ENCODE measurements at regions not wholly inside any gene's neighbourhood (a gene's known extent, or its start where the extent isn't known, plus 50 kb on each side); places are given as distances from the start of the nearest gene placed in this dataset.

- H3K36me3 ChIP-seq (ENCODE audit: control insufficient read depth, insufficient read depth, low read length), result no peaks in the 10 kb centered on the region
- no peak overlapping the region for H3K4me3 ChIP-seq (ENCODE audit: low read depth, low read length)
- no peaks in the 10 kb centered on the region for H3K27me3 ChIP-seq (ENCODE audit: control insufficient read depth, insufficient read depth, low read length)
- H3K9ac ChIP-seq (ENCODE audit: low read depth, low read length), result no peak overlapping the region
- no peaks in the 10 kb centered on the region for H3K4me1 ChIP-seq (ENCODE audit: control insufficient read depth, insufficient read depth, low read length)
- no peaks in the 10 kb centered on the region for H3K9me3 ChIP-seq (ENCODE audit: control insufficient read depth, insufficient read depth, low read length)
These were observed 290.7 kb downstream of the ADRA2A start for GRCh38 chr10:111367531-111367930.

DNA sequence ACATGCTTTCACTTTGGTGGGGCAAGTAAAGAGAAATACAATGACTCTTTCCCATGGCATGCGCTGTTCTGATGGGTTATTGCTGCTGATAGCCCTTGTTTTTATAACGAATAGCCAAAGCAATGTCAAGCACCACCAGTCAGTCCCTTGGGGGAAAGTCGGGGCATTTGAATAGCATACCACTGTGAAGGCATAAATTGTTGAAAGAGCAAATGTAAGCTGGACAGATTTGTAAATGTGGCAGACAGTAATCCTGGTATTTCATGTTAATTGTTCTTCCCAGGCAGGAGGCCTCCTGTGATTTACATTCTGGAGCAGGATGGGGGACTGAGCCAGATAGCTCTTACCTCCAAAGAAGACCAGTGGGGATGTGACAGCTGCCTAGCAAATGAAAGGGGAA, 293.3 kb downstream of the ADRA2A start:
- H3K27me3 ChIP-seq (ENCODE audit: control insufficient read depth, insufficient read depth, low read length), result no peaks in the 10 kb centered on the region
- H3K4me1 ChIP-seq (ENCODE audit: control insufficient read depth, insufficient read depth, low read length), result no peaks in the 10 kb centered on the region
- no peak overlapping the region for H3K4me3 ChIP-seq (ENCODE audit: low read depth, low read length)
- H3K36me3 ChIP-seq (ENCODE audit: control insufficient read depth, insufficient read depth, low read length), result no peaks in the 10 kb centered on the region
- H3K9me3 ChIP-seq (ENCODE audit: control insufficient read depth, insufficient read depth, low read length), result no peaks in the 10 kb centered on the region
- no peak overlapping the region for H3K9ac ChIP-seq (ENCODE audit: low read depth, low read length)

- H3K36me3 ChIP-seq (ENCODE audit: control insufficient read depth, insufficient read depth, low read length), result no peaks in the 10 kb centered on the region
- no peaks in the 10 kb centered on the region for H3K4me1 ChIP-seq (ENCODE audit: control insufficient read depth, insufficient read depth, low read length)
- no peaks in the 10 kb centered on the region for H3K27me3 ChIP-seq (ENCODE audit: control insufficient read depth, insufficient read depth, low read length)
- H3K4me3 ChIP-seq (ENCODE audit: low read depth, low read length), result no peak overlapping the region
- no peaks in the 10 kb centered on the region for H3K9me3 ChIP-seq (ENCODE audit: control insufficient read depth, insufficient read depth, low read length)
- H3K9ac ChIP-seq (ENCODE audit: low read depth, low read length), result no peak overlapping the region
These were observed 296.9 kb downstream of the ADRA2A start for GRCh38 chr10:111373696-111374095.

DNA sequence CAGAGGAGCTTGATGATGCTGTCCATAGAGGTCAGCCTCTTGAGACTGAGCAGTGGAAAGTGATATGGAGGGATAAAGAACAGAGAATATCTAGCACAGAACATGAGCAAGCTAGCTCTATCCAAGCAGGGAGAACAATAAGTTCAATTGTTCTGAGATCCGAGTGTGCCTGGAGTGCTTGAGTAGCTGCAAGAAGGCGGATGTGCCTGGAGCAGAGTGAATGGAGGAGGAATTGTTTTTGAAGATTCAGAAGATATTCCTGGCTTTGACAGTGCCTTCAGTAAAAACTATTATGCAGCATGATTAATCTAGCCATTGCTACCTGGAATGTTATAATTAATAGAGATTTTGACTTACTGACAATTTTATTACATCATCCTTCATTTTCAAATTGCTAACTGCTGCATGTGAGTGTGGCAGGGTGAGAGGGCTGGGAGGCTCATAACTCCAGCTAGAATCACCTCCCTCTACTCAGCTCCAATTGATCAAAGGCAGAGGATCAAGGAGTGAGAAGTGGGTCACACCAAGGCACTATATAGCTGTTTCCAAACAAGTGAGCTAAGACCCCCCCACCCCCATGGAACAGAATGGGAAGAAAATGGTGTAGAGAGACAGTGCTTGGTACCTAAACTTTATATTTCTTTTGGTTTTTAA, 302.8 kb downstream of the ADRA2A start:
- H3K4me1 ChIP-seq (ENCODE audit: control insufficient read depth, insufficient read depth, low read length), result no peaks in the 10 kb centered on the region
- H3K36me3 ChIP-seq (ENCODE audit: control insufficient read depth, insufficient read depth, low read length), result no peaks in the 10 kb centered on the region
- no peaks in the 10 kb centered on the region for H3K9me3 ChIP-seq (ENCODE audit: control insufficient read depth, insufficient read depth, low read length)
- no peak overlapping the region for H3K9ac ChIP-seq (ENCODE audit: low read depth, low read length)
- H3K4me3 ChIP-seq (ENCODE audit: low read depth, low read length), result no peak overlapping the region
- no peaks in the 10 kb centered on the region for H3K27me3 ChIP-seq (ENCODE audit: control insufficient read depth, insufficient read depth, low read length)

DNA sequence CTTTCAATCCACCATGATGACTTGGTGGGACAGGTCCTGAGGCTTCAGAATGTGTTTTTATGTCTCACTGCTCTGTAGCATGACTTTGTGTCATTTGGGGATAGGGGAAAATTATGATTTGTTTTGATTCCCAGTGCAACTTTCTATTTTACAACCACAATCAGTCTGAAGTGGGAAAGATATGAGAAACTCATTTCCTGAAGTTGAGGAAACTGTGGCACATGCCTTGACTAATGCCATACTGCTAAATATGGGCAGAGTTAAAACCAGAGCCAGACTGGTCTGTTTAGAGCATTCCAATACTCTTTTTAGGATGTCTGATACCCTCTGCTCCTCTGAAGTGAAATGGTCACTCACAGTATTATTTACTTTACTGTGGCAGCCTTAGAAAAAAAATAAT, 307.7 kb downstream of the ADRA2A start:
- Histone ChIP-seq H3K27me3 (ENCODE audit: control insufficient read depth, insufficient read depth, low read length) (no peaks in the 10 kb centered on the region), H3K36me3 (ENCODE audit: control insufficient read depth, insufficient read depth, low read length) (no peaks in the 10 kb centered on the region), H3K4me3 (ENCODE audit: low read depth, low read length) (no peak overlapping the region), H3K9me3 (ENCODE audit: control insufficient read depth, insufficient read depth, low read length) (no peaks in the 10 kb centered on the region), H3K9ac (ENCODE audit: low read depth, low read length) (no peak overlapping the region), H3K4me1 (ENCODE audit: control insufficient read depth, insufficient read depth, low read length) (no peaks in the 10 kb centered on the region)

- H3K27me3 ChIP-seq (ENCODE audit: control insufficient read depth, insufficient read depth, low read length), result no peaks in the 10 kb centered on the region
- no peaks in the 10 kb centered on the region for H3K4me1 ChIP-seq (ENCODE audit: control insufficient read depth, insufficient read depth, low read length)
- no peaks in the 10 kb centered on the region for H3K36me3 ChIP-seq (ENCODE audit: control insufficient read depth, insufficient read depth, low read length)
- H3K9ac ChIP-seq (ENCODE audit: low read depth, low read length), result no peak overlapping the region
- H3K9me3 ChIP-seq (ENCODE audit: control insufficient read depth, insufficient read depth, low read length), result no peaks in the 10 kb centered on the region
- no peak overlapping the region for H3K4me3 ChIP-seq (ENCODE audit: low read depth, low read length)
These were observed 314.2 kb downstream of the ADRA2A start for GRCh38 chr10:111390813-111391563.

DNA sequence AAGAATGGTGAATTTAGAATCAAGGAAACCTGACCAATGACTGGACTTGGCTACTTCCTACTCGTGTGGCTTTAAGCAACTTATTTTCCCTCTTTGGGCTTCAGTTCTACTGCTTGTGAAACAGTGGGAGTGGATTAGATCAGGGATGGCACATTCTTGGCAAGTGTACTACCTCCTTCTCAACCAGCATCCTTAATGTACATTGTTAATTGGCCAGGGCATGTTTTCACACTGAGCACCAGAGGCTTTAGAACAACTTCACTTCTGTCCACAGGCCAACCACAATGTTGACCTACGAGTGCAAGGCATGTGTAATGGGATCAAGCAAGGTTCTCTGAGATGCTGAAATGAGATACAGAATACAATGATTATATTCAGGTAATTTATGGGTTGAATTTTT, 315.3 kb downstream of the ADRA2A start:
- H3K9ac ChIP-seq (ENCODE audit: low read depth, low read length), result no peak overlapping the region
- H3K9me3 ChIP-seq (ENCODE audit: control insufficient read depth, insufficient read depth, low read length), result no peaks in the 10 kb centered on the region
- no peaks in the 10 kb centered on the region for H3K27me3 ChIP-seq (ENCODE audit: control insufficient read depth, insufficient read depth, low read length)
- no peaks in the 10 kb centered on the region for H3K4me1 ChIP-seq (ENCODE audit: control insufficient read depth, insufficient read depth, low read length)
- H3K36me3 ChIP-seq (ENCODE audit: control insufficient read depth, insufficient read depth, low read length), result no peaks in the 10 kb centered on the region
- no peak overlapping the region for H3K4me3 ChIP-seq (ENCODE audit: low read depth, low read length)

DNA sequence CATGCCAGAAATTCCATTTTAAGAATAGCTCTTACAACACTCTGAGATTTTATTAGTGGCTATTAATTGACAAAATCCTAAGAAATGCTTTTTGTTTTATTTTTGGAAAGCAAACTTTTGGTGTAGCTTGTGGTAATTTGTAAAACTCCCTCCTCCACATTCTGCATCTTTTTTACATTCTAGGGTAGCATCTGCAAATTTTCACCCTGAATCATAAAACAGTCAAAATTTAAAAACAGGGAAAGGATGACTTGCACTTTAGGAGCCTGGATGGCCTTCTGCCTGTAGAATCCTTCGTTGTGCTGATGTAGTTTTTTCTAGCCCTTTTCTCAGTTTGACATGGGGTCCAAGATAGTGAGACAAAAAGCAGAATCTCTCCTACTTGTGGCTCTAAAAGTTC, 316.1 kb downstream of the ADRA2A start:
- Histone ChIP-seq H3K9ac (ENCODE audit: low read depth, low read length) (no peak overlapping the region), H3K4me3 (ENCODE audit: low read depth, low read length) (no peak overlapping the region)

DNA sequence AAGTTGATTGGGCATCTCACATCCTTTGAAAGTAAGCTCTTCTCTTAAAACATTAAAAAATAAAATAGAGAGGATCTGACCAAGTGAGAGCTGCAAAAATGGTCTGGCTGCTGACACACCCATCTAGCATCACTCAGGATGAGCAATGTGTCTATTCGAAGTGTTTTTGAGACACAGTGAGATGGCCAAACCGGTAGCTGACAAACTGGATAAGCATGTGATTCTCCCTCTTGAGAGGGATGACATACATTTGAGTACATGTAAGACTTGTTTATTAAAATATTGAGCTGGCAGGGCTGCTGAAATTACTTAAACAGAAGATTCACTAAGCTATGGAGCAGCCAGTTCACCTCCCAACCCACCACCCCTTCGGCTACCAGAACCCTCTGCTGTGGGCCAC, 333.9 kb downstream of the ADRA2A start:
- no peak overlapping the region for H3K9ac ChIP-seq (ENCODE audit: low read depth, low read length)
- H3K27me3 ChIP-seq (ENCODE audit: control insufficient read depth, insufficient read depth, low read length), result no peaks in the 10 kb centered on the region
- H3K4me1 ChIP-seq (ENCODE audit: control insufficient read depth, insufficient read depth, low read length), result no peaks in the 10 kb centered on the region
- H3K9me3 ChIP-seq (ENCODE audit: control insufficient read depth, insufficient read depth, low read length), result no peaks in the 10 kb centered on the region
- H3K4me3 ChIP-seq (ENCODE audit: low read depth, low read length), result no peak overlapping the region
- no peaks in the 10 kb centered on the region for H3K36me3 ChIP-seq (ENCODE audit: control insufficient read depth, insufficient read depth, low read length)

More for the DNA sequence above, 316.1 kb downstream of the ADRA2A start:
- Histone ChIP-seq H3K9me3 (ENCODE audit: control insufficient read depth, insufficient read depth, low read length) (no peaks in the 10 kb centered on the region), H3K4me1 (ENCODE audit: control insufficient read depth, insufficient read depth, low read length) (no peaks in the 10 kb centered on the region), H3K36me3 (ENCODE audit: control insufficient read depth, insufficient read depth, low read length) (no peaks in the 10 kb centered on the region), H3K27me3 (ENCODE audit: control insufficient read depth, insufficient read depth, low read length) (no peaks in the 10 kb centered on the region)

GRCh38 chr10:111425459-111425858, 348.6 kb downstream of the ADRA2A start:
- Histone ChIP-seq H3K36me3 (ENCODE audit: control insufficient read depth, insufficient read depth, low read length) (no peaks in the 10 kb centered on the region), H3K9me3 (ENCODE audit: control insufficient read depth, insufficient read depth, low read length) (no peaks in the 10 kb centered on the region), H3K9ac (ENCODE audit: low read depth, low read length) (no peak overlapping the region), H3K4me3 (ENCODE audit: low read depth, low read length) (no peak overlapping the region), H3K27me3 (ENCODE audit: control insufficient read depth, insufficient read depth, low read length) (no peaks in the 10 kb centered on the region), H3K4me1 (ENCODE audit: control insufficient read depth, insufficient read depth, low read length) (no peaks in the 10 kb centered on the region)

DNA sequence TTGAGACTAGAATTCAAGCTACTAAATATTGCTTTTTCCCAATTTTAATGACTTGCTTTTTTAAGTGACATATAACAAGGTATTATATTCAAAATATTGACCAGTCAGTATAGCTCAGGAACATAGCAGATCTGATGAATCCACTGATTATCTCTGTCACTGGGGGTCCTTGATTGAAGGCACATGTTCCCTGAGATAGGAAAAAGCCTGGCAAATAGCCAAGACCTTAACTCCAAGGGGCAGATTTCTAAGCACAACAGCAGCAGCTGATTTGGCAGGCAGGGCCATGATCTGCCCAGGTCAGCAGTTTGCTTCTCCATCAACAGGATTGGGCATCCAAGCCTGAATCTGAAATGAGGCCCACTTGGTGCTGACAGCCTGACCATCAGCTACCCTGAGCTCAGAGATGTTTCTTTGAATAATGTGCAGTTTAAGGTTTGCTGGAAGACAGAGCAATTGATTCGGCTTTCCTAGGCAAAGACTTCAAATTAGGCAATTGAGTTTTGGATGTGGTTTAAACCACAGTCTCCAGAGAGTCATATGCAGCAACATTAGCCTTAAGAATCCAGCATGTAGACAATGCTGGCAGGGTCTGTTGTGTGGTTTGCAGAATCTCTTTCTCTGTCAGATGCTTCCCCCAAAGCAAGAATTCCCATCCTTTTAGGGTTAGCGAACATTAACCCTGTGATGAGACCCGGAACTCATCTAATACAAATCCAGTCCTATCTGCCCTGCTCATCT, 352.6 kb downstream of the ADRA2A start:
- no peak overlapping the region for H3K9ac ChIP-seq (ENCODE audit: low read depth, low read length)
- no peaks in the 10 kb centered on the region for H3K9me3 ChIP-seq (ENCODE audit: control insufficient read depth, insufficient read depth, low read length)
- no peak overlapping the region for H3K4me3 ChIP-seq (ENCODE audit: low read depth, low read length)
- no peaks in the 10 kb centered on the region for H3K4me1 ChIP-seq (ENCODE audit: control insufficient read depth, insufficient read depth, low read length)
- no peaks in the 10 kb centered on the region for H3K36me3 ChIP-seq (ENCODE audit: control insufficient read depth, insufficient read depth, low read length)
- no peaks in the 10 kb centered on the region for H3K27me3 ChIP-seq (ENCODE audit: control insufficient read depth, insufficient read depth, low read length)

- no peaks in the 10 kb centered on the region for H3K27me3 ChIP-seq (ENCODE audit: control insufficient read depth, insufficient read depth, low read length)
- H3K9me3 ChIP-seq (ENCODE audit: control insufficient read depth, insufficient read depth, low read length), result no peaks in the 10 kb centered on the region
- no peaks in the 10 kb centered on the region for H3K4me1 ChIP-seq (ENCODE audit: control insufficient read depth, insufficient read depth, low read length)
- no peaks in the 10 kb centered on the region for H3K36me3 ChIP-seq (ENCODE audit: control insufficient read depth, insufficient read depth, low read length)
- H3K9ac ChIP-seq (ENCODE audit: low read depth, low read length), result no peak overlapping the region
- no peak overlapping the region for H3K4me3 ChIP-seq (ENCODE audit: low read depth, low read length)
These were observed 353.2 kb downstream of the ADRA2A start for GRCh38 chr10:111430070-111430469.

Measured in iPS-15b (cell line).